NCI-H524 (cell line): ENCODE measurements at regions not wholly inside any gene's neighbourhood (a gene's known extent, or its start where the extent isn't known, plus 50 kb on each side); places are given as distances from the start of the nearest gene placed in this dataset.
A peak's percentile ranks its signal among the peaks of the same experiment; 100 is the strongest.

Experiments used
- DNase-seq, 2 experiments: peaks; one replicate each; lab custom pipeline; 2025; lab: John Stamatoyannopoulos, UW

DNA sequence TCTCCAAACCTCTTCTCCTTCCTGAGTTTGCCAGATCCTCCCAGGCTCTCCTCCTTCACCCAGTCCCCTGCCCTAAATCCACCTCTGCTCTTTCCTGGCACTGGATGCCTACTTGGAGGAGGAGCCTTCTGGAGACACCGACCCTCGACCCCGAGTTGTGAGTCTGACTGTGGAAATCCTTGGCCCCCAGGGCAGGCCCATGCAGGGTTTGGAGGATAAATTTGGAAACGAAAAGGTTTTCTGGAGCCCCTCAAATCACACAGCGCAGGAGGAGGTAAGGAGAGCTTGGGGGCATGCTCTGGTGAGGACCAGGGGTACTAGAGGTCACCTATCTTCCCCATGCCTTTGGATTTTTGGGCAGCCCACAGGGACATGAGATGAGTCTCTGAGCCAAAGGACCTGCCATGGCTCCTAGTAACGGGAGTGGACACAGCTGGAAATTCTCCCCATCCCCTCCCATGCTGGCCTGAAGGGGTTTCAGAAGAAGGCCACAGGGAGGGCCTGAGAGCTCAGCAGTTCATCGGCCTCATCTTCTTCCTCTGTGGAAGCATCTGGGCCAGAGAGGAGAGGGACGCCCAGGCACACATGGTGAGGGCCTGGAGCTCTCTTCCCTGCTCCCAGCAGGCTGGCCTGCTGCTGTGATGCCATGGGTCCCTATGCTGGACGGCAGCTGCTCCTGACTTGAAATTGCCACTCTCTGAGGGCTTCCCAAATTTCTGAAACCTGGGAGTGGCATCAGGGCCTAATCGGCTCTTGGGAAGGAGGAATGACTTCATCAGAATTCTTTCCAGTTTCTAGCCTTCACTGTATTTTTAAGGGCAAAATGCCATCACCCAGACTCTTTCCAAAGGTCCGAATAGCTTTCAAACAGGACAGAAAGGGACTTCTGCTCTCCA is 68.6 kb upstream of the ITGA11 start:
- DNase-seq: no peak

DNA sequence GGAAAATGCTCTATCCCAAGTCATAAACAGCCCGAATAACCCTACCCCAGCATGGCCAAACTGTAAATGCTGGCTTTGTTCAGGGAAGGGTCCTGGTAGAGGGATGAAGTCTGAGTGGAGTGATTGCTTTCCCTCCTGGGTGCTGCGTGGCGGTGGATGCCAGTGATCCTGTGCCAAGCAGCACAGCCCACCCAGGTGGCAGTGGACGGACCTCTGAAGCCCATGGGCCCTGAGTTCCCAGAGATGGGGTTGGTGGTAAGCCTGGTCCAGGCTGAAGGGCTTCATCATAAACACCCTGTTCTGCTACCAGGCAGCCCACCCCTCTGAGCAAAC is 69.3 kb upstream of the ITGA11 start:
- DNase-seq: no peak

DNA sequence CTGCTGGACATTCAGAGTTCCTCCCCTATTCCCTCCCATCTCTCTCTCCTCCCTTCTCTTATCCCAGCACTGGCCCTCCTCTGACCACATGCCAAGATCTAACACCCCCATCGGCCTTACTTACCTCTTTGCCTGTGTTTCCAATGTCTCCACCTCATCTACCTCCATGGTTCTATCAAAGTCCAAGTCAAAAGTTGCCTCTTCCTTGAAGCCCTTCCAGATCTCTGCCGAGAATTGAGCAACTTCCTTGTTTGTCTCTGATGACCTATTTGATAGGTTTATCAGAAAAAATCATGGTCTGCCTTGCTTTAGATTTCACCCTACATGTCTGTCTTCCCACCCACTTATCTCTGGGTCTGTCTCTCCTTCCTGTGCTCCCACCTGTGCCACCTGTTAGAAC is 69.7 kb upstream of the ITGA11 start:
- DNase-seq: no peak

DNA sequence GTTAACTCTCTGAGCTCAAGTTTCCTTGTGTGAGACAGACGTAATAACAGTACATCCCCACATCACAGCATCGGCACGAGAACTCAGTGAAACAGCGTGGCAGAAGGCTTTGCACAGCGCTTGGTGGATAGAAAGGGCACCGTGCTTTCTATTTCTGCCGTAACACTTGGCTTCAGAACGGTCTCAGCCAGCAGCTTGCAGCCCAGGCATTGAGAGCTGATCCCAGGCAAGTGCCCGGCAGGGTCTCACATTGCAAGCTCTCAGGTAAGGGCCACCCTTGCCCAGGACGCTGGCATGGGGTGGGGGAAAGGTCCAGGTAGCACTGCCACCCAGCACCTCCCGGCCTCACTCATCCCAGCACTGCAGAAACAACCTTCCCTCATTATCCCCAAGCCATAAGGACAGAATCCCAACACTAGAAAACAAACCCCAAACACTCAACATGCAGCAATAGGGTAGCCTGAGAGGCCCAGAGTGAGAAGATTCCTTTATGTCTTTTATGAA is 70.5 kb upstream of the ITGA11 start:
- no peak for DNase-seq

DNA sequence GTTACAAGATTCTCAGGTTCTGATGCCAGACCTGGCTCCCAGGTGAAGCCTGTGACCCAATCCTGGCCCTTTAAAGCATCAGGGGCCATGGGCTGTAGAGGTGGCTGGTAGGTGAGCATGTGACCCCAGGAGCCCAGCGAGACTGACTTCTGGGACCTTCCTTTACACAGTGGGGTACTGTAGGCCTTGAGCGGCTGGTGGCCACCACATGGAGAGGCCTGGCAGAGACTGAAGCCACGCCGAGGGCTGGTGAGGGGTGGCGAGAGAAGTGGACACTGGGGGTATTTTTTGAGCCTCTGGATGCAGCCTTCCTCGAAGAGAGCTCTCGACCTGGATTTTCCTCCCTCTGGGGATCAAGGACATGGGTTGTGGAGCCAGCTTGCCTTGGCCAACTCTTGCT is 71.2 kb upstream of the ITGA11 start:
- DNase-seq: no peak

DNA sequence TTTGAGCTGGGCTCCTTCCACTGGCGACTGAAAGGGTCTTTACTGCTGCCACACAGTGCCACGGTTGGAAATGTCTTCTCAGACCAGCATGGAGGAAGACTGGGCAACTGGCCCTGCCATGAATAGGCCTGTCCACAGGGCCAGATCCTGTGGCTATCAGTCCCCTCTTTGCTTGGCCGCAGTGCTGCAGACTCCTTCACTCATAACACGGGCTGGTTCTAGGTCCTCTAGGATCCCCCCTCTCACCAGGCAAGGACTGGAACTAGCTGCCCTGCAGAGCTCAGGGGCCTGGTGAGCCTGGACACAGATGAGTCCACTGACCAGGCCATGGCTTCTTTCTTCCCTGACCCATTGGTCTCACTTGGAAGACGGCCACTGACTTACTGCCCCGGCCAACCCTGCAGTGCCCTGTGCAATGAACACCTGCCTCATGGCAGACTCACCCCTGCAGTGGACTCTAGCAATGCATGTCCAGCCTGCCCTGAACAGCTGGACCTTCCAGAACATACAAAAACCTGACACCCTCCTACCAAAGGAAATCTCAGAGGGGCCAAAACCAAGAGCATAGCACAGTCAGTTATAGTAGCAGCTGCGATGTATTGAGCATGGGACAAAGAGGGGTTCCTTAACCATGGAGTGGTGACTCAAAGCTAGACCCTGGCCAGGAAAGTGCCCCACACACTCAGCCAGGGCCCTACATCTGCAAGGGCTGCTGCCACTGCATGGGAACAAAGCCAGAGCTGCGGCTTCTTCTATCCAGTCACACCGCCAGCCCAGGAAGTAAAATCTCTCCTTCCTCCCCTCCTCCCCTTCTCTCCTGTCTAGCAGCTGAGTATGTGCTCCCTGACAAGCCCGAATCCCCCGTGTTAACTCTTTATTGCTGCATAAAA is 72.1 kb upstream of the ITGA11 start:
- no peak for DNase-seq

DNA sequence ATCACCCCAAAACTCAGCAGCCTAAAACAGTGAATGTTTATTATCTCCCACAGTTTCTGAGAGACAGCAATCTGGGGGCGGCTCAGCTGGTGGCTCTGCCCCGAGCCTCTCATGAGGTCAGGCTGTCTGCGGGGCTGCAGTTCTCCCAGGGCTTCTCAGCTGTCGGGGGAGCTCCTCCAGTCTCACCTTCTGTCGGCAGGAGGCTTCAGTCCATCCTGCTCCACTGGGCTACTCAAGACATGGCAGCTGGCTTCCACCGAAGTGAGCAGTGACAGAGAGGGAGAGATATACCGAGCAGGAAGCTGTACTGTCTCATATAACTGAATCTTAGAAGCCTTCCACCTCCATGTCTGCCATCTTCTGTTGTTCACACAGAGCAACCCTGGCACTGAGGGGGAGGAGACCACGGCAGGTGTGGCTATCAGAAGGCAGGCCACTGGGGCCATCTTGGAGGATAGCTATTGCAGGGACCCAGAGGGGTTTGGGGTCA is 72.8 kb upstream of the ITGA11 start:
- DNase-seq: peak in 1 of 2 experiments; percentile 56

DNA sequence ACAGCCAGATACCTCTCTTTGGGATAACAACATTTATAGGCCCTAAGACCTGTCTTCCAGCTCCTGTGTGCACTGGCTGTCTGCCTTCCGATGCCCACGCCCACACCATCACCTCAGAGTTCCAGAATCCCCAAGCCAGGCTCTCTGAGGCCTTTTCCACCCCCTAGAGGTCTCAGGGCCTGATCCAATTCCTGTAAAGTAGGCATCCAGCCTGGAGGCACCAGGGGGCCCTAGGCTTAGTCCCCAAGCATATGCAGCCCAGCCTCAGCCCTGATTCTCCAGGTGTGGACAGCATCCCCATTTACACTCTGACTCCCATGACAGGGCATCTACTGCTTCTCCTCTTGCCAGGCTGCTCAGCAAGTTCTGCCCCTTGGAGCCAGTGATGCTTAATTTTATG is 72.7 kb upstream of the CORO2B start:
- no peak for DNase-seq

DNA sequence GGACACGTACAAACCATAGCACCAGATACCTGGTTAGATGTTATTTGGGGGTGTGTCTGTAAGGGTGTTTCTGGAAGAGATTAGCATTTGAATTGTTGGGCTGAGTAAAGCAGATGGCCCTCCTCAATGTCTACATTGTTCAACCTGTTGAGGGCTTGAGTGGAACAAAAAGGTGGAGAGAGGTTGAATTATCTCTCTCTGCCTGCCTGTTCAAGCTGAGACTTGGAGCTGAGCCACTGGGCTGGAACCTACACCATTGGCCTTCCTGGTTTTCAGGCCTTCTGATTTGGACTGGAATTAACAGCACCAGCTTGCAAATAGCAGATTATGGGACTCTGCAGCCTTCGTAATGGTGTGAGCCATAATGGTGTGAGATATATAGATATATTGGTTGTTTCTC is 71.3 kb upstream of the CORO2B start:
- peak in 1 of 2 experiments; percentile 59 for DNase-seq

DNA sequence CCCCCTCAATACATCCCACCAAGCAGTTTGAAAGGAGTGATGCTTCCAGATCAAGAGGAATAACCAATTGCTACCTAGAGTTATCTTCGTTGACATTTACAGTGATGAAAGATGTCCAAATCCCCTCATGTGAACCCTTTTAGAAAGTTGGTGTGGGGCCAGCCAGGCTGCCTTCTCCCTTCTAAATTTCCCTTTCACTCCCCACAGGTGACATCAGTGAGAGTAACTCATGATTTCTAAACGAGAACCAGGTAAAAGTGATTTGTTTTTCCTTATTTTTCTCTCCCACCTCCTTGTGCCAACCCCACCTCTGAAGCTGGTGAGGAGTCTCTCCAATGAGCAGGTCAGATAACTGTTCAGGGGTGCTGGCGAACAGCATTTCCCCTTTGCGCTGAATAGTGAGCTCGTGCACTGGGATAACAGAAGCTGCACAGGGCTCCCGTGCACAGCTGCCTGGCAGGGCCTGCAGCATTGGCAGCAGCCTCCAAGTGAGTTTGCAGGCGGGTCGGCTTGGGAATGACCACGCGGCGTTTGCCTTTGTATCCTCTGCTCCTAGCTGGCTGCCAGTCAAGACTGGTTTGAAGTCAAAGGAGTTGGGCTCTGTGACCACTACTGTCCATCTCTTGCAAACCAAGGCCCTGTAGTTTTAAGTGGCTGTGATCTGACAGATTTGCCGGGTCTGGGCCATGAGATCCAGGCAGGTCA is 70.2 kb upstream of the CORO2B start:
- no peak for DNase-seq

DNA sequence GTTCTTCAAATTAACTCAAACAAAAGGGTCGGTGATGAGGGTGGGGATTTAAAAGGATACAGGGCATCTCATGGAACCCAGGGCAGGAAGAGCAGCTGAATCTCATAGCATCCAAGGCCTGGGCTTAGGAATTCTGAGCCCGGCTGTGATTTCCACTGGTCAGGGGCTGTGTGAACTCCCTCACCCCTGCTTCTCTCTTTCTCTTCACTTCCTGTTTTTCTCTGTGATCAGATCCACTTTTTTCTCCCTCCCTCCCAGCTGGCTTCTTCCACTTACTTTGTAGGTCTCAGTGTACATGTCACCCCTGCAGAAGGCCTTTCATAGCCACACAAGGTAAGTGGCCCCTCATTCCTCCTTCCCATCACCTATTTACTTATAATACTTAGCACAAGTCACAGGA is 68.2 kb upstream of the CORO2B start:
- no peak for DNase-seq

DNA sequence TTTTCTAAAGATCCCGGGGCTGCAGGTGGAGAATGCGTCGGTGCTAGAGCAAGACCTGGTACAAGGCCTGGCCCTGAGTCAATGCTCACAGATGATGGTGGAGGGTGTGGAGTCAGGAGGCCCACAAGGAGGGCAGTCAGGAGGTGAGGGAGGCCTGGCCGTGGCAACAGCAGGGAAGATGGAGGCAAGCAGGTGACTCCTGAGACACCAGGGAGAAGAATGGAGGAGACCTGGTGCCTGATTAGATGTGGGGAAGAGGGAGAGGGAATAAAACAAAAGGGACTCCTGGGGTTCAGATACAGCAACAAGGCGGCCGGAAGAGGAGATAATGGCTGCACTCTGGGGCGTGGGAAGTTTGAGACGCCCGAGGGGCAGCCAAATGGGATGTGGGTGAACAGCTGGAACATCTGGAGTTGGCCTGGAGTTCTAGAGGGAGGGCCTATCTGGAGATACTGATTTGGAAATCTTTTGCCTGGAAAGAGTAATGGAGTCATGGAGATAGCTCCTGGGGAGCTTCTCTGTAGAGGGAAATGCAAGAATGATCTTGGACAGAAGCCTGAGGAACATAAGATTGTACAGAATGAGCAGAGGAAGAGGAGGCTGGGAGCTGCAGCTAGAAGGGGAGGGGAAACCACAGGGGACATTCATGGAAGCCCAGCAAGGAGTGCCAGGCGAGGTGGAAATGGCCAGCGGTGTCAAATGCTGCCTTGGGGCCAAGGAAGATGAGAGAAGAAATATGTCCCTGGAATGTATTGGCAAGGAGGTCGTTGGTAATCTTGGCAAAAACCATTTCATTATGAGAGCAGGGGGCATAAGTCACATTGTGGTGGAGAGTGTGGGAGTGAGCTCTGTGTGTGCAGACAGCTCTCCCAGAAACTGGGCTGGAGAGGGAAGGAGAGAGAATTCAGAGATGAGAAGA is 67.5 kb upstream of the CORO2B start:
- no peak for DNase-seq

DNA sequence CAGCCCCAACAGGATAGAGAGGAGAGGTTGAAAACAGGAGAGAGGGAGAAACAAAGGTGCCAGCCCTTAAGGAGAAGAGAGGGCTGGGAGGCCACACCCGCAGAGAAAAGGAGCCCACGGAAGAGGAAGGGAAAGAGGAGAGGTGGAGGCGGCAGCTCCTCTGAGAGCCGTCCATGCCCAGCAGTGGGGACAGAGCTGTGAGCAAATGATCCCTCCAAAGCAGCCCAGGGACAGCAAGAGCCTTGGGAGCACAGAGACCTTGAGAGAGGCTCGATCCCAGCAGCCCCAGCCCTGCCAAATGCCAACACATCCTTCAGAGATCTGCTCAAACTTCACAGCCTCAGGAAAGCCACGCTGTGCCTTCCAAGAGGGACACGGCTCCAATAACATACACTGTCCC is 66.7 kb upstream of the CORO2B start:
- DNase-seq: no peak

DNA sequence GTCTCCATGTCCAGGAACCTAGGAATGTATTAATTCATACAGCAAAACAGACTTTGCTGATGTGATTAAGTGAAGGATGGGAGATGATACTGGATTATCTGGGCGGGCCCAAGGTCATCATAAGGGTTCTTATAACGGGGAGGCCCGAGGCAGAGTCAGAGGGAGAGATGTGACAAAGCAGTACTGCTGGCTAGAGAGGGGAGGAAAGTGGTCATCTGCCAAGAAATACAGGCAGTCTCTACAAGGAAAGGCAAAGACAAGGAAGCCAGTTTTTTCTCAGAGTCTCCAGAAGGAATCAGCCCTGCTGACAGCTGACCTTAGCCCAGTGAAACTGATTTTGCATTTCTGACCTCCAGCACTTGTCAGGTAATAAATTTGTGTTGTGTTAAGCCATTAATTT is 66.2 kb upstream of the CORO2B start:
- DNase-seq: no peak

DNA sequence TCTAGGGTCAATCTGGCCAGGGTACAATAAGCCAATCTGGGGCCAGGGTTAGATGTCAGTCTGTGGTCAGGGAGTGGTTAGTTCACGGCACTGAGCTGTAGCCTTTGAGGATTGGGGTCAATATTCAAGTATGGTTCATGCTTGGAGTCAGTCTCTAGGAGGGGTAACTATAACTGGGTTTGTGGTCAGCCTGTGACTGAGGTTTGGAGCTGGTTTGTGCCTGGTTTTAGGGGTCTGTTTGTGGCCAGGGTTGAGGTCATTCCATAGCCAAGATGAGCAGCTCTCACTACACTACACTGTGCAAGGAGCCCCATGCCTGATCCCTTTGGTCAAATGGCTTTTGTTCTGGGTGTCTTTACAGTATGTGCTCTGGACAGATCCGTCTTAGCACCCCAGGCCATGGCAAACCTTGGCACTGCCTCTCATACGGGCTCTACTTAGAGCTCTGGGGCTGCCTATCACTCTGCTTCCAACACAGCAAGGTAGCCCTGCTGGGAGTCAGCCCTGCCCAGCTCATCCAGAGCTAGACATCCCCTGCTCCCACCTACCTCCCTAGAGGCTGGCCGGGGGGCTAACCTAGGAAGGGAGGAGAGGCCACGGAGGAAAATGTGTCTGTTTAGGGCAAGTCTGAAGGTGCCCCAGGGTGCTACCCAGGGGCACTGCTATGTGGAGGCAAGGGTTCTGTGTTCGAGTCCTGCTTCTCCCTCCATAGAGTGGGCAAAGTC is 63.3 kb upstream of the CORO2B start:
- no peak for DNase-seq

DNA sequence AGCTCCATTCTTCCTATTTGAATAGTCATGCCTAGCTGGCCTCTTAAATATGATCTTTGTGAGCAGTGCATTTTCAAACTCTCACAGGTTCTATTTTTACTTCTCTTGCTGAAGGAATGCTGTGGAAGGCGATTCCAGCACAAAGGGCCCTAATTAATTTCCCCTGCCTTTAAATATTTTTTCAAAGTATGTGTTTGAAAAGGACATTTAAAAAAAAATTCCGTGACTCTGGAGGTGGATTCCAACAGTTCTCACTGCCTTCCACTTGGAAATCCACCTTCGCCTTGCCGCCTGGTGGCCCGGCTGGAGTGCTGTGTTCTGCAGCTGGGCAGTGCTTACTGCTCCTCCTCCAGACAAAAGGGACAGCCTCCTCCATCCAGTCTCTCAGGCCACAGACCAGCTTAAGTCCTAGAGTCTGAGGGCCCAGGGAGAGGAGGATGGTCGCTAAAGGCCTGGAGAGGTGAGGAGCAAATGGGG is 61.5 kb upstream of the CORO2B start:
- DNase-seq: no peak

DNA sequence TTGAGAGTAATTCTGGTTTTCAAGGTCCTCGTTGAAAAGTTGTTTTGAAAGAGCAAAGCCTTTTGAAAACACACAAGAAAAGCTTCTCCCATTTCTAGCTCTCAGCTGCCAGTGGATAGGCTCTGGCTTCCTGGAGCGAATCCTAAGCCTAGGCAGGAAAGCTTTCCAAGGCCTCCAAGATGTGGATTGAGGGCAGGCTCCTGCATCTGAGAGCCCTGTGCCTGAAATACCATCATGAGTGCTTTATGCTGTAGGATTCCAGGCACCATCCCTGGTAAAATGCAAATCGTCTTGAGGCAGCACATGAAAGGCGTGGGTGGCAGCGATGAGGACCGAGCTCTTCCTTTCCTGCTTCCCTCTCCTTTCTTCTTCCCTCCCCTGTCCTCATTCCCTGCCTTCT is 60.7 kb upstream of the CORO2B start:
- DNase-seq: no peak

DNA sequence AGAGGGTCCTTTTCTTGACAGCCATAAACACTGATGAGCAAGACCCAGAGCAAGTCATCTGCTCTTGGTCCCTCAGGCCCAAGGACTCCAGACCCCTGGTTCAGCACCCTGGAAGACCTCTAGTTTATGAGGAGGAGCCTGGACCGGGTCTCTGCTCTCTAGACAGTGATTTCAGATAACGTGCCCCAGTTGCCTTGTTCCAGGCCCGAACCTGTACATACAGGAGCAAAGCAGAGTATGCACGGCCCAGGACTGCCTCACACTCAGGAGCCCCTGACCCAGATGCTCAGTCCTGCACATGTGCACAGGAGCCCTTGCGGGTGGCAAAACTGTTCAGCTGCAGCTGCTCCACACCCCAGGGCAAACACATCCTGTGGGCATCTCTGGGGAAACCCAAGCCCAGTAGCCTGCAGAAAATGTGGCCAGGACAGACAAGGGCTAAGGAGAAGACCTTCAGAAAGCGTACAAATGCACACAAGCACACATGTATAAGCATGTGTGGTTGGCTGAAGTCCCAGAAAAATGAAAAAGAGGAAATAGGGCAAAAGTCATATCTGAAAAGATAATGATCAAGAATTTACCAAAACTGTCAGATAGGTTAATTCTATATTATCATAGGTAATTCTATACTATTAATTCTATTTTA is 59.9 kb upstream of the CORO2B start:
- DNase-seq: no peak

DNA sequence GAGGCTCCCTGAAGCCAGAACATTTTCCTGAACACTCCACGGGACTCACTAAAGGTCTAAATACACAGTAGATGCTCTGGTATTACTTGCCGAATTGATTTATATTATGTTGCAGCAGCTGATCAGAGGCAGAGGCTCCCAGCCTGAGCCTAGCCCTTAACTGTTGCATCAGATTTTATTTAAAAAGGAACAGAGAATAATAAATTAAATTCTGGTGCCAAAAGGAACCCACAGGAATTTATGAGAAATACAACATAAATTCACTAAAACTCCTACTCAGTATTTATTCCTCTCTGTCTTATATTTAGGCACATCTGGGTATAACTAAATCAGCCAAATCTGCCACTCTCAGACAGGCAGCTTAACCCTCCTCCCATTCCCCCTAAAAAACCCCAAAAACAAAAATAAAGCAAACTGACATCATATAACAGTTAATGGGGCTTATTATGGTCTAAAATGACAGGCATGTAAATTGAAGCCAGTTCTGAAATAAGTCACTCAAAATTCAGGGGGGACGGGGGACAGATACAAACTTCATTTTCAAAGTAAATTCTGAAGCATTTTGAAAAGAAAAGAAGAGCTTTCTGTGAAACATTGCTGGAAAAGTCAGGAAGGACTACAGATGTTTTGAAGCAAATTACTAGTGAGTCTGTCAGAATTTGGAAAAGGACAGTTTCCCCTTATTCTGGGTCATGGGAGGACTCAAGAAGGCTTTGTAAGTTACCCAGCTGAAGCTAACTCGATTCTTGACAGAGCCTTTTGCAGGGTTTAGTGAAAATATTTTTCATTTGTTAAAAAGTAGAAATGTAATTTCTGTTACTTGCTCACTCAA is 53.8 kb upstream of the CORO2B start:
- DNase-seq: no peak
